Neural cell (in vitro differentiated cells): ENCODE measurements at regions not wholly inside any gene's neighbourhood (a gene's known extent, or its start where the extent isn't known, plus 50 kb on each side); places are given as distances from the start of the nearest gene placed in this dataset.

ENCODE experiments used
- H2AFZ ChIP-seq: fragments of 200-600, 300-800 bp; sonication (generic), shearing (Covaris generic); 2 replicates; pipeline ENCODE4 v1.6.0; 2014; ENCODE audit warnings: low read depth, mild to moderate bottlenecking, antibody characterized with exemption, low read length, moderate library complexity
- H3F3A ChIP-seq: fragments of 200-600 bp; shearing (Covaris generic); 2 replicates; pipeline ENCODE4 v1.6.1; 2016; ENCODE audit warnings: mild to moderate bottlenecking, moderate library complexity, mixed read lengths, antibody characterized with exemption, low read length; ENCODE audit not compliant: insufficient read depth, poor library complexity, severe bottlenecking
- H3K27ac ChIP-seq: fragments of 200-600, 300-800 bp; sonication (generic), shearing (Covaris generic); 2 replicates; pipeline ENCODE4 v1.5.1; 2014; ENCODE audit warnings: mild to moderate bottlenecking, low read length, moderate library complexity
- H3K27me3 ChIP-seq: fragments of 300-800, 200-600 bp; sonication (generic), shearing (Covaris generic); 2 replicates; pipeline ENCODE4 v1.6.0; 2014; ENCODE audit warnings: mild to moderate bottlenecking, low read depth, low read length, moderate library complexity; ENCODE audit not compliant: insufficient read depth
- H3K36me3 ChIP-seq: fragments of 300-800, 200-600 bp; sonication (generic), shearing (Covaris generic); 2 replicates; pipeline ENCODE4 v1.5.1; 2014; ENCODE audit warnings: mild to moderate bottlenecking, antibody characterized with exemption, low read length, moderate library complexity; ENCODE audit not compliant: insufficient read depth
- H3K4me2 ChIP-seq: fragments of 300-800, 200-600 bp; sonication (generic), shearing (Covaris generic); 2 replicates; pipeline ENCODE4 v1.6.0; 2014; ENCODE audit warnings: mild to moderate bottlenecking, low read length
- H3K4me3 ChIP-seq: fragments of 300-800, 200-600 bp; sonication (generic), shearing (Covaris generic); 2 replicates; pipeline ENCODE4 v1.5.1; 2014; ENCODE audit warnings: mild to moderate bottlenecking, low read length, moderate library complexity
- H3K79me2 ChIP-seq: fragments of 200-600 bp; shearing (Covaris generic); replicated peaks from 2 replicates; pipeline ENCODE4 v1.6.0; 2014; ENCODE audit warnings: mild to moderate bottlenecking, low read length, moderate library complexity; ENCODE audit not compliant: insufficient read depth
- H3K9ac ChIP-seq: fragments of 300-800, 200-600 bp; sonication (generic), shearing (Covaris generic); 2 replicates; pipeline ENCODE4 v1.6.1; 2016; ENCODE audit warnings: mild to moderate bottlenecking, low read length, mixed read lengths
- H3K9me2 ChIP-seq: fragments of 200-600 bp; shearing (Covaris generic); 2 replicates; pipeline ENCODE4 v1.6.1; 2016; ENCODE audit warnings: mild to moderate bottlenecking, low read length, mixed read lengths; ENCODE audit not compliant: insufficient read depth
- H3K9me3 ChIP-seq: fragments of 200-600, 300-800 bp; sonication (generic), shearing (Covaris generic); 2 replicates; pipeline ENCODE4 v1.6.1; 2016; ENCODE audit warnings: mild to moderate bottlenecking, mixed run types, low read length, moderate library complexity, mixed read lengths
- H4K20me1 ChIP-seq: fragments of 200-600 bp; shearing (Covaris generic); 2 replicates; pipeline ENCODE4 v1.6.1; 2016; ENCODE audit warnings: mild to moderate bottlenecking, mixed run types; ENCODE audit not compliant: insufficient read depth
- EP300 ChIP-seq: fragments of 450-650 bp; conservative IDR thresholded peaks from 2 replicates; pipeline ENCODE4 v1.6.1; 2014; ENCODE audit warnings: antibody characterized with exemption, mild to moderate bottlenecking, moderate library complexity; ENCODE audit not compliant: poor library complexity, severe bottlenecking
- EZH2 ChIP-seq: fragments of 200-600, 300-800 bp; shearing (Covaris generic), sonication (generic); IDR thresholded peaks from 2 replicates; pipeline ENCODE4 v1.6.1; 2014; ENCODE audit warnings: antibody characterized with exemption, low read length, borderline replicate concordance, mild to moderate bottlenecking; ENCODE audit not compliant: insufficient read depth, poor library complexity, severe bottlenecking
- MXI1 ChIP-seq: fragments of 450-650 bp; conservative IDR thresholded peaks from 2 replicates; pipeline ENCODE4 v1.6.1; 2014; ENCODE audit warnings: antibody characterized with exemption, mild to moderate bottlenecking; ENCODE audit not compliant: poor library complexity, severe bottlenecking
- POLR2AphosphoS5 ChIP-seq: IDR thresholded peaks from 2 replicates; pipeline ENCODE4 v1.6.1; 2012
- RAD21 ChIP-seq: fragments of 450-650 bp; conservative IDR thresholded peaks from 2 replicates; pipeline ENCODE4 v1.6.1; 2014; ENCODE audit warnings: antibody characterized with exemption, mild to moderate bottlenecking, moderate library complexity
- REST ChIP-seq: IDR thresholded peaks from 2 replicates; pipeline ENCODE4 v1.6.1; 2012; ENCODE audit warnings: borderline replicate concordance
- SMC3 ChIP-seq: fragments of 450-650 bp; conservative IDR thresholded peaks from 2 replicates; pipeline ENCODE4 v1.6.1; 2014; ENCODE audit warnings: antibody characterized with exemption, mild to moderate bottlenecking, moderate library complexity; ENCODE audit not compliant: poor library complexity
- TAF1 ChIP-seq: IDR thresholded peaks from 2 replicates; pipeline ENCODE4 v1.6.1; 2012; ENCODE audit warnings: low read depth
- TF ChIP-seq, protein P1 (sequence below): fragments of 450-650 bp; IDR thresholded peaks from 2 replicates; pipeline ENCODE4 v1.5.1; 2014; ENCODE audit warnings: antibody characterized with exemption, mild to moderate bottlenecking, moderate library complexity; ENCODE audit not compliant: poor library complexity, severe bottlenecking

- no peaks in the 10 kb centered on the region for H3K9me3 ChIP-seq
- H2AFZ ChIP-seq, result no peak overlapping the region
- no peaks in the 10 kb centered on the region for H3K9me2 ChIP-seq
- H3K4me2 ChIP-seq, result no peak overlapping the region
- H3K79me2 ChIP-seq, result no peaks in the 10 kb centered on the region
- TF ChIP-seq MXI1, result no peak
- no peak for TF ChIP-seq EP300
- TF ChIP-seq RAD21, result no peak
- no peak for TF ChIP-seq TAF1
- no peak for TF ChIP-seq EZH2
- no peak for TF ChIP-seq POLR2AphosphoS5
- no peak for TF ChIP-seq REST
- no peak for TF ChIP-seq SMC3
- TF ChIP-seq, protein P1, sequence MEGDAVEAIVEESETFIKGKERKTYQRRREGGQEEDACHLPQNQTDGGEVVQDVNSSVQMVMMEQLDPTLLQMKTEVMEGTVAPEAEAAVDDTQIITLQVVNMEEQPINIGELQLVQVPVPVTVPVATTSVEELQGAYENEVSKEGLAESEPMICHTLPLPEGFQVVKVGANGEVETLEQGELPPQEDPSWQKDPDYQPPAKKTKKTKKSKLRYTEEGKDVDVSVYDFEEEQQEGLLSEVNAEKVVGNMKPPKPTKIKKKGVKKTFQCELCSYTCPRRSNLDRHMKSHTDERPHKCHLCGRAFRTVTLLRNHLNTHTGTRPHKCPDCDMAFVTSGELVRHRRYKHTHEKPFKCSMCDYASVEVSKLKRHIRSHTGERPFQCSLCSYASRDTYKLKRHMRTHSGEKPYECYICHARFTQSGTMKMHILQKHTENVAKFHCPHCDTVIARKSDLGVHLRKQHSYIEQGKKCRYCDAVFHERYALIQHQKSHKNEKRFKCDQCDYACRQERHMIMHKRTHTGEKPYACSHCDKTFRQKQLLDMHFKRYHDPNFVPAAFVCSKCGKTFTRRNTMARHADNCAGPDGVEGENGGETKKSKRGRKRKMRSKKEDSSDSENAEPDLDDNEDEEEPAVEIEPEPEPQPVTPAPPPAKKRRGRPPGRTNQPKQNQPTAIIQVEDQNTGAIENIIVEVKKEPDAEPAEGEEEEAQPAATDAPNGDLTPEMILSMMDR, result no peak
- no peaks in the 10 kb centered on the region for H3K36me3 ChIP-seq
- no peaks in the 10 kb centered on the region for H3K27me3 ChIP-seq
- H3K27ac ChIP-seq, result no peak overlapping the region
- H3K4me3 ChIP-seq, result no peak overlapping the region
- H4K20me1 ChIP-seq, result no peaks in the 10 kb centered on the region
- no peaks in the 10 kb centered on the region for H3F3A ChIP-seq
- no peak overlapping the region for H3K9ac ChIP-seq
Observed at GRCh38 chrX:122771933-122772332, 412.1 kb upstream of the GRIA3 start.

GRCh38 chrX:122777766-122778165 lies 406.3 kb upstream of the GRIA3 start:
- no peak overlapping the region for H2AFZ ChIP-seq
- H3K79me2 ChIP-seq, result no peaks in the 10 kb centered on the region
- no peak overlapping the region for H3K27ac ChIP-seq
- H3K4me2 ChIP-seq, result no peak overlapping the region
- no peaks in the 10 kb centered on the region for H3K9me2 ChIP-seq
- H3K27me3 ChIP-seq, result no peaks in the 10 kb centered on the region
- no peak overlapping the region for H3K9ac ChIP-seq
- no peak overlapping the region for H3K4me3 ChIP-seq
- TF ChIP-seq RAD21 (no peak), EP300 (no peak), SMC3 (no peak), TAF1 (no peak), REST (no peak), MXI1 (no peak), EZH2 (no peak), POLR2AphosphoS5 (no peak)
- TF ChIP-seq, protein P1, result no peak
- no peaks in the 10 kb centered on the region for H3K36me3 ChIP-seq
- H3K9me3 ChIP-seq, result no peaks in the 10 kb centered on the region
- H4K20me1 ChIP-seq, result no peaks in the 10 kb centered on the region
- H3F3A ChIP-seq, result no peaks in the 10 kb centered on the region
